EH (cell line): ENCODE measurements at regions not wholly inside any gene's neighbourhood (a gene's known extent, or its start where the extent isn't known, plus 50 kb on each side); places are given as distances from the start of the nearest gene placed in this dataset.
A peak's percentile ranks its signal among the peaks of the same experiment; 100 is the strongest.

Experiments
- DNase-seq: peaks from one replicate; pipeline ENCODE4 v3.0.0-alpha.2; 2015; ENCODE audit warnings: low read depth

DNA sequence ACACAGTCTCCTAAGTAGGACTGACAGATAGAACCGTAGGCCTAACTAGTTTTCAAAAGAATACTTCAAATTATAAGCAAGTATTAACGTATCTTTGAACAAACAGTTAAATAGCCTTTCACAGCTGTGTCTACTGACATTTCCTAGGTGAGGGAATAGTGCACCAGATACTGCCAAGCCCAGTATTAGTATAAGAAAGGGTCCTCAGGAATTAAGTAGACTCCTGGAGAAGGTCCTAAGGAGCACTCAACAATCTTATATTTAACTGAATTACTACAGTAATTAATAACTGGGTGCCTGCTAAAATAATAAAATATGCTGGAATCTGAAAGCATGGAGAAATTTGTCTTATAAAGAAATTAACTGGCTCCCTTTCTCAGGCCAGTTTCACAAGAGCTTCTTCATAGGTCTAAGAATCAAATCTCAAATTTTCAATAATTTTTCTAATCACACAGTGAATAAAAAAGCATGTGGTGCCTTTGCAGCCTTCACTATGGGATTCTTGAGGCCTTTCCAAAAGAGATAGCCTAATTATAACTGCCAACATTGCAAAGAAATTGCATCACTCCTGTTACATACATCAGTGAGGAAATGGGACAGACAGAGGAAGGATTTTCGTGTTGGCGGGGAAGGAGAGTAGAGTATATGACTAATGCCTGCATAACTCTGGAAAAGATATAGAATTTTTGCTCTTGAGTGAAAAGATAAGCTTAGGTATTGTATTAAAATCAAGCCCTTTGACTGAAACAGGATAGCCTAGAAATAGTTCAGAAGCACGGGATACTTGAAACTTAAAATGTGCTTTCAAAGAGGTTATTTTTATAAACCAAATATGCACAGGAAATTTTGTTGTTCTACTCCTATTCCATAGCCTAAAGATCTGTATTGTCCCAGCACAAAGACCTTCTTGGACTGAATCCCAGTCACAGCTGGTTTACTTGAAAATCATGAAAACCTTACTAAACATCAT is 228.6 kb upstream of the STK17B start:
- peak; percentile 96 for DNase-seq

DNA sequence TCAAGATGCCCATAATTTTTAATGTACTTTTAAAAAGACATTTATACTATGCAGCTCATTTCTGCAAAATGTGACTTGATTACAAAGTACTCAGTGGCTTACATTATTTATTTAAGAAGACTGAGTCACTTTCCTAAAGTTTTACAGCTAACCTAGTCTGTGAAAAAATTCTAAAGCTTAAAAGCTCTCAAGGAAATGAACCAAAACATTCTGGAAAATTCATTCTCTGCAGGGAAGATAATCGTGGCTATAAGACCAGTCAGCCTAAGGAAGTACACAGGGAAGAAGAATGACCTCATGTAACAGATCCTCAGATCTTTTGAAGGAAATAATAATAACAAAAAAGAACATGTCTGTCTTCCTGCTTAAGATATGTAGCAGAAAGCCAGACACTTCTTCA is 232.1 kb upstream of the STK17B start:
- peak; percentile 92 for DNase-seq

DNA sequence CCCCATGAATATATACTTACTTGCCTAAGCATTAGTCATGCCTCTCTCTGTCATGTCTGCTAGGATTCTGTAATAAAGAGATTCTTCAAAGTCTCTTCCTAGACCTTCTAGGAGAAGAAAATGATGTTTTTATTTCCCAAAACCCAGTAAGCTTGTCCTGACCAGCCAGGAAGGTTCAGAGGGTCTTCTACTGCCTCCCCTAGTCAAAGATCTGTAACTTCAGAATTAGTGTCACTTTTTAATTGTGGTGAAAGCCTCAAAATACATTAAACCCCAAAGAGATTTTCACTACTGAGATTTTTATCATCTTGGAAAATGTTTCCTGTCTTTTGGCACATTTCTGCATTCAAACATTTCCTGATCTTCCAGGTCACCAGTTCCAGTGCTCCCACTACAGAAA is 232.9 kb upstream of the STK17B start:
- peak; percentile 41 for DNase-seq

DNA sequence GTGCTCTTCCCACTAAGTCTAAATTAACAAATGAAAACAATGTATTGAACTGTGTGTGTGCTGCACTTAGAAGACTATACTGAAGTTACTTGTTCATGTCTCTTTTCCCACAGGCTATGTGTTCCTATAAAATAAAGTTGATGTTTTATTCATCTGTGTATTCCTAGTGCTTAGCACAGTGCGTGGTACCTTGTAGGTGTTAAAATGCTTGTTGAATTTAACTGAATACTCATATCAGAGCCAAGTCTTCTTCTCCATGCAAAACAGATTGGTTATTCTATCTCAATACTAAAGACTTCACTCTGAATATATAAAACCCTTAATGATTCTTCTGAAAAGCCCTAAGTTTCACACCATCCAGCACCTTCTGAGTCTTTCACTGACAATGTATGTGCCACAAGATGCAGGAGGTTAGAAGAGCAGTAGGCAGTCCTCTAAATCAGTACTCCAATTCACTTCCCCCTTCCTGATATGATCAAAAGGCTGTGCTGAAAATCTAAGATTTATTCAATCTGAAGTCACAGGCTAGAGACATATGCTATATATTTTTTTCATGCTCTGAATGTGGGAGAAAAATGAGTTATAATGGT is 231.7 kb upstream of the CCDC150 start:
- DNase-seq: no peak

DNA sequence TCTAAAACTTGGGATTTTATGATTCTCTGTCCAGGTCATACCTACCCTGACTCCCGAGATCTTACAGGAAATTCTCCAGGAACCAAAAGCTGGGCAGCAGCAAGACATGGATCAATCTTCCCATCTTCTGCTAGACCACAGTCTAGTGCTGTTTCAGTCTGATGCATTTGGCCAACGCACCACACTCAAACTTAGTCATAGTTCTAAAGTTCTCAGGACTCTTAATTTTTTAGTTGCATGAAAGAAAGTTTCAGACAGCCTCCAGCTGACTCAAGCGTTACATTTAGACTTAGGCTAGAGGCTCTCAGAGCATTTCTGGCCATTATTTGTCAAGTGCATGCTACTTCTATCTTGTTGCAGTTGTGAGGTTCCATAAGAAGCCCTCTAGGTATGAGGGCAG is 230.1 kb upstream of the CCDC150 start:
- peak; percentile 7 for DNase-seq

DNA sequence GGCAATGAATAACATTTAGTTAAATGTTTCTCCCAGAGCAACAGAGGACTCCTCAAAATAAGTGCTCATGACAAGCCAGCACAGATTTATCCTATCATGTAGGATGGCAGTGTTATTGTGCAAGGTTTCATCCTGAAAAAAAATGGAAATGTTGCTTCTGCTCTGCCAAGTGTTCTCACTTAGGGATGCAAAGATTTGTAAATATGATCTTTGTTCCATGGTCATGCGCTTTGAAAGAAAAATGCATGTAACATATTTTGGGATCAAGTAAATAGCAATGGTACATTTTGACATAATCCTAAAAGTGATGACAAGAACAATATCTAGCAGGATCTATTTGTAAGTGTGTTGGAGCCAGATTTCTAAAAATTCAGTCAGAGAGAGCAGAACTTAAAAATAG is 229.5 kb upstream of the CCDC150 start:
- no peak for DNase-seq

DNA sequence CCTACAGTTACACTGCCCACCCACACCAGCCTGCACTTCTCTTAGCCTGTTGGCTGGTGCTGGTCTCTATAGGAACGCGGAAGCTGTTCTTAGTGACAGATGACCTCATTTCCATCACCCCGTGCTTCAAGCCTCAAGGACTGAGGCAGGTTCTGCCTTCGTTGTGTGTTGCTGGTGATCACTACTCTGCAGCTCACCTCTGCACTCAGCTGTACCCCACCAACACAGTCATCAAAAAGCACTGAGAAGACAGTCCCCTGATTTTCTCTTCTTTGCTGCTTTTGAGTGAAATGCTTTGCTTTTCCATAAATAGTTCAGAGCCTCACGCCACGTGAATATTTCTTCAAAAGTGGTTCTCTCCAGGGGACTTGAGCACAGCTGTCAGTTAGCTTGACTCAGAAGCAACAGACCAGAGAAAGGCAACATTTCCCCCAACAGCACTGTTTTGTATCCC is 225.7 kb upstream of the CCDC150 start:
- no peak for DNase-seq

DNA sequence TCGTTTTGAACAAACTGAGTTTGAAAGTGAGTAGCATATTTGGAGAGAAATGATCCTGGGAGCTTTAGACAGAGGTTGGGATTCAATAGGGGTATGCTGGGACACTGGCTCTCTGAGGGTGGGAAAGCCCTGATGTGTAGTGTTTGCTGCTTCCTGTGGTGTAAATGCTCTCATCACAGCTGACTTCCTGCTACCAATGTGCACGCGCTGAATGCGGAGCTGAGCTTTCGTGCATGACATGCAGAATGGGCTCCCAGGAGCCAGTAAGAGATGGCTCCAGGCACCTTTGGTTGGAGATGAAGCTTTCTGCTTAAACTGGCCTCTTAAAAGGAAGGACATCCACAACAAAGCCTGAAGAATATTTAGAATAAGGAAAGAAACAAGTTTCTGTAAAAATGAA is 224.1 kb upstream of the CCDC150 start:
- no peak for DNase-seq

DNA sequence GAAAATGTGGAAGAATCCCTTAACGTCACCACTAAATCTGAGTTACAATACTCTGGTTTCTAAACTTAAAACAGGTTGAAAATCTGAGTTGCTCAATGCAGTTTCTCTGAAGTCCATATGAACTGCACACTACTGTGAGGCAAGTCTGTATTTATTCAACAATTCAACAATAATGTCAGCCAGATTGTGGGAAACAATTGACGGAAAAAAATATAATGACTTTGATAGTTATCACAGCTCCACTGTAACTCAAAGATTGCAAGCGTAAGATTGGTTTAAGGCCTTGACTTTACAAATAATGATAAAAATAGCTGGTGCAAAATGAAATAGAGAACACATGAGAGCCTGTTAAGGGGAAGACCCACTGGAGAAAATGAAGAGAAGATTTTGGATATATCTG is 219.4 kb upstream of the CCDC150 start:
- no peak for DNase-seq

DNA sequence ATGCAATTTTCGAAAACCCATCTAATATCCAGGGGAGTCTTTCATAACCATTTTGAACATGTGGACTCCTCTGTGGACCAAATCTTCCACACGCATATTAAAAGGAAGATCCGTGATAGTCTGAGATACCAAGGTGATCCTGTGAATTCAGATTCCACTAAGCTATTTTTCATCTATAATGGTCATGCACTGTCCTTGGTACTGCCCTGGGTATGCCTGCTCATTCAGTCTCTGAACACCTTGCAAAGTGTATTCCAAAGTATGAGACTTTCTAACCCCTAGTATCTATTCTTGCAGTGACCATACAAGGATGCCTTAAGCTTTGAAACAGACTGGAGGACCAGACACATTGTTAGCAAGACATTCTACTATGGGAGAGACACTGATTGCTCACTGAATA is 217.6 kb upstream of the CCDC150 start:
- no peak for DNase-seq

DNA sequence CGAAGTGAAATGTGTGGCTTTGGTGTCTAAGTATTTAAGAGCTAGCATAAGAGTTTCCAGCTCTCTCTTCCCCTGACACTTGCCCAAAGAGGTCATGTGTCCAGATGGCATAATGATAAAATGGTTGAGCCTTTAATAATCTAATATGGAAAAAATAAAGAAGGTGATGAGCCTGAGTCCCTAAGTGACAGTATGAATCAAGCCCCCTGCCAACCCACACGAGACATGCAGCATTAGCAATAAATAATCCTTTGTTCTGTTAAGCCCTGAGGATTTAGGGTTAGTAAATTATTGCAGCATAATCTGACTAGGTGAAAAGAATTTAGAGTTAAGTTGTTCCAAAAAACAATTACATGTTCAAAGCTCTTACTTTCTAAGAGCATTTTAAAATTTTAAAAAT is 217.2 kb upstream of the CCDC150 start:
- DNase-seq: no peak

DNA sequence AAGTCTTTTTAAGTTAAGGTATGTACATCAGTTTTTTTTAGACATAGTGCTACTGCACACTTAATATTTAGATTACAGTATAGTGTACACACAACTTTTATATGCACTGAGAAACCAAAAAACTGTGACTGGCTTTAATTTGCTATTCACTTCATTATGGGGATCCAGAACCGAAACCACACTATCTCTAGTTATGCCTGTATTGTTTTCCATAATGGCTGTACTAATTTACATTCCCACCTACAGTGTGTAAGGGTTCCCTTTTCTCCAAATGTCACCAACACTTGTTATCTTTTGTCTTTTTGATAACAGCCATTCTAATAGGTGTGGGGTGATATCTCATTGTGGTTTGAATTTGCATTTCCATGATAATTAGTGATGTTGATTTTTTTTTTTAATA is 213.4 kb upstream of the CCDC150 start:
- DNase-seq: no peak

DNA sequence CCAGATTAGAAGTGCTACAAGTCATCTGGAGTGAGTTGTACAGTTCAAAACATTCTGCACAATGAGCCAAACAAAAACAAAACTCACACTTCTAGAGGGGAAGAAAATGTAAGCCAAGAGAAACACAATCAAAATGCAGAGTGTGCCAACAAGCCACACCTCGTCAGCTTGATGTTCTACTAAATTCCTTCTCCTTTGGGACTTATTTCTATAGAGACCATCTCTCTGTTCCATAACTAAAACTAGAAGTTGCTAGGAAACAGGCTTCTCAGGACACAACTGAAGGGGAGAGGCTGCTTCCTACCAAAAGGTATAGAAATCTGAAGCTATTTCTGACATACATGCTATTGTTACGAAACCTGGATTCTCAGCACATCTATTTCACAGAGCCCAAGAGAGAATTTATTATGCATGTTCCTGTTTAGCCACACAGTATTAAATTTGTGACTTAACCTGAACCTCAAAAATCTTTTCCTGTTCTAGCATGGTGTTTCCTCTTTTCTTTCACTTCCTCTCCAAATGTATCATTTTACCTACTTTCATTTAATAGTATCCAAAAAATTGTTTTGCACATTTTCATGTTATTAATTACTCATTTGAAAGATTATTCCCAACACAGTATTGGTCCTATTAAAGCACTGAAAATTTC is 211.4 kb upstream of the CCDC150 start:
- DNase-seq: no peak

DNA sequence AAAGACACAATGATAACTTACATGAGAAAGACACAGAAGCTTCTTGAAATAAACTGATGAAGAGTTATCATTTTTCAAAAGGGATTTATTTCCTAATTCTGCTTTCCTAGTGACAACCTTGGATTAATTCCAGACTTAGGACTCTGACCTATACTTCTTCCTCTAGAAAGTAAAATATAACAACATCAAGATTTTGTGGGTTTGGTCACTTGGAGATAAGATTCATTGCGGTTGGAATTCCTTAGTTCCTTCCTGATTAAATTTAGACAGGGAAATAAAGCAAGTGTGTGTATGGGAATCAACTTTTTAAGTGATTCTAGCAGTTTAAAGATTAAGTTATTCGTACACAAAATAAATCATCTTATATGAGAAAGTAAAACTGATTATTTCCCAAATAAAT is 208.4 kb upstream of the CCDC150 start:
- DNase-seq: peak; percentile 22

DNA sequence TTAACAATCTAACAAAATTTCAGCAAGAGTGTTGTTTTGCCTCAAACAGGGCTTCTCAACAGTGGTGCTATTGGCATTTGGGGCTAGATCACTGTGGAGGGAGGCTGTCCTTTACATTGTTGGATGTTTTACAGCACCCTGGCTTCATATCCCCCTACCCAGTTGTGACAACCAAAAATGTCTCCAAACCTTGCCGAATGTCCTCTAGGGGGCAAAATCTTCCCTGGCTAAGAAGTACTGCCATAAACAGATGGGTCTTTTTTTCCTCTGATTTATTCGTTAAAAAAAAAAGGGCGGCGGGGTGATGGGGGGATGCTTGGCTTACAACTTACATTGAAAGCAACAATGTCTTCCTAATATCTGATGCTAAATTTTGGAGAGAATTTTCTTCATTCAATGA is 207.6 kb upstream of the CCDC150 start:
- DNase-seq: peak; percentile 18

DNA sequence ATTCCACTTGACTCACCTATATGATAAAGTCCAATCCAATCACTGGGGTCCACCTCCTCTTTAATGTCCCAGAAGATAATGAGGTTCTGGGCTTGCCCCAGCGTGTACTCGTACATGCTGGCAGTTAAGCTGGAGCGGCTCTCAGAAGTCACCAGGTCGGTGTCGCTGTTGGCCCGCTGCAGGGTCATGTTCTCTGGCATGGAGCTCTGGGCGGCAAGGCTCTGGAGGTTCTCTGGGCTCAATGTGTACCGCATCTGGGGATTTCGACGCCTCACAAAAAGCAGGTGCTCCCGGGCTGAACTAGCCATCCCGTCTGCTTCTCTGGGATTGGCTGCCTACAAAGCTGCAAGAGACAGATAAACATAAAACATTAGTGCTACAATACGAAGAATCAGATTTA is 206.4 kb upstream of the CCDC150 start:
- DNase-seq: no peak

DNA sequence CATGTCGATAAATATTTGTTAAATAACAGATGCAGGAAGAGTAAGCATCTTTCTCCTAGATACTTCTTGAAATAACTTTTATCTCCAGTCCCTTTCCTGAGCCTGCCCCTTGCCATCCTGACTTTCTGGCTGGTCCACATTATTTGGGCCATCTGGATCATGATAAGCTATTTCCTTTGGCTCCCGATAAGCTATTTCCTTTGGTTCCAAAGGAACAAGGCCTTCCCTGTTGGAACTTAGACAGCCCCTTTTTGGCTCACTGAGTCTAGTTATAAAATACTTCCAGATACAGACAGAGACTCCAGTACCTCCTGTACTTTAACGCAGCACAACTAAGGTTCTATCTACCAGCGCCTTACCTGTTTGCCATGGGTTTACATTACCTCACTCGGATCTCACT is 205.3 kb upstream of the CCDC150 start:
- no peak for DNase-seq

DNA sequence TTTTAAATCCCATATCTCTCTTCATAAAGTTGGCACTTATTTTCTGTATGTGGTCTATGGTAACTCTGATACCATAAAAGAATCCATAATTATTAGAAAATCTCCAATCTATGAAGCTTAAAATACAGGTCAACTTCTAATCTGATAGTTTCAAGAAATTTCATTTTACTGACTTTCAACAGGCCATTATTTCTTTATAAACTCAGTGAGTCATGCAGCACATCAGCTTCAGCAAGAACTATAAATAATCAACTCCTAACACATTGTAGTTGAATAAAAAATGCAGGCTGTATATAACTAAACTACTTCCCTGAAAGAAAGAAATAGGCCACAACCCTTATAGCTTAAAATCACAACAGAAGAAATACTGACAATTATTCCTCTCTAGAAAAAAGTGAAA is 204.3 kb upstream of the CCDC150 start:
- peak; percentile 53 for DNase-seq

DNA sequence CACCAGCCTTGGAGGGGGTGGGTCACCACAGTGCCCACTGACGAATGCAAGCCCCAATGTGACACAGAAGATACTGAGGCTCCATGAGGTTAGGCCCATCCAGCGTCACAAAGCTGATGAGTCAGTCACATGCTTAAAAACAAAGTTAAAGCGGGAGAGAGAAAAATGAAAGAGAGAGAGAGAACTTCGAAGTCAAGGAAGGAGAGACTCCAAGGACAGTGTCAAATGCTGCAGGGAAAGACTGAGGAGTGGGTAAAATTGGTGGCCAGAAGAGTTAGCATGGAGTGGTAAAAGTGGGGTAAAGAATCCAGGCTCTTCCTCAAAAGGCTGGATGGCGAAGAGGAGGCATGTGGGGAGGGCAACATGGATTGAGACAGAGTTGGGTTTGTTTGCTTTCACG is 201.9 kb upstream of the CCDC150 start:
- DNase-seq: peak; percentile 6

DNA sequence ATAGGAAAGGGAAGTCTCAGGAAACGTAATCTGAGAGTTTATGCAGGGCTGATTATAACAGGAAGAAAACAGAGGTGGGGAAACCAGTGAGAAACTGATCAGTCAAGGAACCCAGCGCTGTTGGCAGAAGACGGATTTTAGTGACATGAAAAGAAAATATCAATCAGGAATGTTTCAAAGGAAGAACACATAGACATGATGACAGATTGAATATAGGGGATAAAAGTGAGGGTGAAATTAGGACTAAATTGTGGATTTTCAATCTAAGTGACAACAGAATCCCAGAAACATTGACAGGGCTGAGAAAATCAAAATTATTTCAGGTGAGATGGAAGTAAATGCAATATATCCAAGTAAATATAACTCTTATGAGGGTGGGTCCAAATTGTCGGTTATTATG is 199.8 kb upstream of the CCDC150 start:
- DNase-seq: no peak

DNA sequence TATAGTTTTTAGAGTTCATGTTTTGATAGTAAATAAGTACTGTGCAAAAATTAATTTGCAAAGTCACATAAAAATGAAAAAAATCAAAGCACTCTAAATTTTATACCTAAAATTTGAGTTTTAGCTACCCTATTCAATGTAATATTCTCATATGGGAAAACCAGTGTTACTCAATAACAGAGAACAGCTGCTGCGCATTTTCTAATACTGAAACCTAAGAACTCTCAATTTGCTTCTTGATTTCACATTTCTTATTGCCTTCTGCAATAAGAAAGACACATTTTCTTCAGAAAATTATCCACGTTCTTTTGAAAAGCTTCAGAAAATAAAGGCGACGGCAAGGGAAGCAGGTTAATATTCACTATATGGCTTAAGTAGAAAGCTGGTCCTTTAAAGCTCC is 199.1 kb upstream of the CCDC150 start:
- no peak for DNase-seq

DNA sequence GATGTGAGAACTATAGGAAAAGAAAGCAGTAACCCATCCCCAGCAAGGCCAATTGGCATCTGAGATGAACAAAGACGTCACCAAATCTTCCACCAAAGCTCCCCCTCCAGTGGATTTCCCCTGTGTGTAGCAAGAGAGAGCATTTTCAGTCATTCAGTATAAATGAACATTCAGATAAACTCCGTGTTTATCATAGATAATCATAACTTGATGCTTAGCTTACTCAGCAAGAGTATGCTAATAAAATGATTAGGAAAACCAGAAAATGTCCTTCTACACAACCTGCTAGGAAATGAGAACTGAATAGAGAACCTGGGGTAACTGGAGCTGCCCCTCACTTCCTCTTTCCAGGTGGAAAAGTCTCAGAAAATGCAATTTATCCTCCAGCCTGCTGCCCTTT is 198.0 kb upstream of the CCDC150 start:
- no peak for DNase-seq

DNA sequence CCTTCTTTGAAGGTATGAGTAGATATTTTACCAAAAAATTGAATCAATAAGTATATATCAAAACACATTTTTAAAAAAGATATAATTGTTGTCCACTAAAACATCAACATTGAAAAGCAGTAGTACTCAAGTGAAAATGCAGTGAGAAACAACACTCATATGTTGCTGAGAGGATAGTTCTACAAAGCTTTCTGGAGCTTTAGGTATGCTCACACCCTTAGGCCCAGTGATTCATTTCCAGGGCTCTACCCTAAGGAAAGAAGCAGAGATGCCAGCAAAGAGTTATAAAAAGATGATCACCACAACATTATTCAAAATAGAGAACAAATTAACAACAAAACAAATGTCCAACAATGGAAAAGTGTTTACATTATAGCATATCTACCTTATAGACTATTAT is 197.3 kb upstream of the CCDC150 start:
- DNase-seq: peak; percentile 45
